ENCODE measurements at regions not wholly inside any gene's neighbourhood (a gene's known extent, or its start where the extent isn't known, plus 50 kb on each side); places are given as distances from the start of the nearest gene placed in this dataset.

GRCh38 chr7:23965296-23965695 lies 255.3 kb downstream of the STK31 start:
- no peaks in the 10 kb centered on the region for H3K4me1 ChIP-seq
- no peaks in the 10 kb centered on the region for H3K9me3 ChIP-seq
- no peak overlapping the region for H3K27ac ChIP-seq
- H3K4me3 ChIP-seq = no peak overlapping the region
- DNase-seq (ENCODE audit: low spot score in 2 of 2) = no peak
- H3K36me3 ChIP-seq = no peaks in the 10 kb centered on the region
- TF ChIP-seq CTCF (IDR thresholded peaks at IDR 0.05) = no peak
- TF ChIP-seq POLR2AphosphoS5 (IDR thresholded peaks at IDR 0.05) = no peak
- TF ChIP-seq POLR2A (IDR thresholded peaks at IDR 0.05) = no peak
- H3K27me3 ChIP-seq = no peaks in the 10 kb centered on the region
- intact Hi-C loops (cut with DNase I; ENCODE audit: low total_unique reads) = no loop called here

- Histone ChIP-seq H3K27me3 (no peaks in the 10 kb centered on the region), H3K4me3 (no peak overlapping the region), H3K4me1 (no peaks in the 10 kb centered on the region), H3K27ac (no peak overlapping the region), H3K36me3 (no peaks in the 10 kb centered on the region), H3K9me3 (no peaks in the 10 kb centered on the region)
- intact Hi-C loops (cut with DNase I; ENCODE audit: low total_unique reads) = no loop called here
- no peak for DNase-seq (ENCODE audit: low spot score in 2 of 2)
- no peak for TF ChIP-seq POLR2AphosphoS5 (IDR thresholded peaks at IDR 0.05)
Measured at GRCh38 chr7:23966941-23967340, 256.9 kb downstream of the STK31 start.

GRCh38 chr7:23967949-23968599 lies 258.1 kb downstream of the STK31 start:
- TF ChIP-seq POLR2A (IDR thresholded peaks at IDR 0.05) (no peak), CTCF (IDR thresholded peaks at IDR 0.05) (no peak), POLR2AphosphoS5 (IDR thresholded peaks at IDR 0.05) (no peak)
- H3K27me3 ChIP-seq = no peaks in the 10 kb centered on the region
- no peak for DNase-seq (ENCODE audit: low spot score in 2 of 2)
- H3K4me3 ChIP-seq = no peak overlapping the region
- no peaks in the 10 kb centered on the region for H3K4me1 ChIP-seq
- H3K36me3 ChIP-seq = no peaks in the 10 kb centered on the region
- H3K9me3 ChIP-seq = no peaks in the 10 kb centered on the region
- intact Hi-C loops (cut with DNase I; ENCODE audit: low total_unique reads) = no loop called here
- no peak overlapping the region for H3K27ac ChIP-seq

- Histone ChIP-seq H3K36me3 (no peaks in the 10 kb centered on the region), H3K4me1 (no peaks in the 10 kb centered on the region), H3K27ac (no peak overlapping the region), H3K9me3 (no peaks in the 10 kb centered on the region), H3K4me3 (no peak overlapping the region), H3K27me3 (no peaks in the 10 kb centered on the region)
- intact Hi-C loops (cut with DNase I; ENCODE audit: low total_unique reads) = no loop called here
- TF ChIP-seq POLR2AphosphoS5 (IDR thresholded peaks at IDR 0.05) = no peak
- no peak for TF ChIP-seq CTCF (IDR thresholded peaks at IDR 0.05)
- no peak for TF ChIP-seq POLR2A (IDR thresholded peaks at IDR 0.05)
- DNase-seq (ENCODE audit: low spot score in 2 of 2) = no peak
Measured at GRCh38 chr7:23968791-23969190, 258.8 kb downstream of the STK31 start.

GRCh38 chr7:23969443-23969842 lies 259.4 kb downstream of the STK31 start:
- no peaks in the 10 kb centered on the region for H3K27me3 ChIP-seq
- no peak for DNase-seq (ENCODE audit: low spot score in 2 of 2)
- H3K36me3 ChIP-seq = no peaks in the 10 kb centered on the region
- TF ChIP-seq POLR2AphosphoS5 (IDR thresholded peaks at IDR 0.05) (no peak), POLR2A (IDR thresholded peaks at IDR 0.05) (no peak), CTCF (IDR thresholded peaks at IDR 0.05) (no peak)
- no peaks in the 10 kb centered on the region for H3K9me3 ChIP-seq
- no peak overlapping the region for H3K4me3 ChIP-seq
- intact Hi-C loops (cut with DNase I; ENCODE audit: low total_unique reads) = no loop called here
- no peak overlapping the region for H3K27ac ChIP-seq
- no peaks in the 10 kb centered on the region for H3K4me1 ChIP-seq

GRCh38 chr7:23970193-23970592 lies 260.2 kb downstream of the STK31 start:
- intact Hi-C loops (cut with DNase I; ENCODE audit: low total_unique reads) = no loop called here
- DNase-seq (ENCODE audit: low spot score in 2 of 2) = no peak
- Histone ChIP-seq H3K4me1 (no peaks in the 10 kb centered on the region), H3K4me3 (no peak overlapping the region), H3K9me3 (no peaks in the 10 kb centered on the region), H3K36me3 (no peaks in the 10 kb centered on the region), H3K27ac (no peak overlapping the region), H3K27me3 (no peaks in the 10 kb centered on the region)
- no peak for TF ChIP-seq POLR2AphosphoS5 (IDR thresholded peaks at IDR 0.05)
- no peak for TF ChIP-seq CTCF (IDR thresholded peaks at IDR 0.05)
- no peak for TF ChIP-seq POLR2A (IDR thresholded peaks at IDR 0.05)
